T47D (cell line): ENCODE measurements at regions not wholly inside any gene's neighbourhood (a gene's known extent, or its start where the extent isn't known, plus 50 kb on each side); places are given as distances from the start of the nearest gene placed in this dataset.

ENCODE experiments used
- DNase-seq, 2 experiments: peaks; one replicate each; pipeline versions ENCODE4 v3.0.0 to v3.0.0-alpha.2; 2011 to 2012; ENCODE audit warnings: low read depth in 1 of 2, low spot score in 1 of 2
- JUND ChIP-seq: IDR thresholded peaks from 2 replicates; pipeline ENCODE4 v1.6.1; 2012; ENCODE audit warnings: low read depth
- in situ Hi-C: cut with HindIII; loops from 2 replicates; pipeline ENCODE4 v1.10.0; 2016; ENCODE audit warnings: low sequenced_read_pairs, low pct_unique_long_range_greater_than_20kb

- no peak for TF ChIP-seq JUND
- in situ Hi-C loops: no loop called here
- DNase-seq: no peak
These were observed 191.4 kb upstream of the LEF1 start for GRCh38 chr4:108359986-108360681.

- no peak for TF ChIP-seq JUND
- DNase-seq: no peak
- in situ Hi-C loops: no loop called here
These were observed 190.6 kb upstream of the LEF1 start for GRCh38 chr4:108359130-108359985.

- in situ Hi-C loops: no loop called here
- DNase-seq: no peak
- no peak for TF ChIP-seq JUND
These were observed 187.3 kb upstream of the LEF1 start for GRCh38 chr4:108355902-108356535.

- no peak for DNase-seq
- in situ Hi-C loops: no loop called here
- TF ChIP-seq JUND: no peak
These were observed 186.6 kb upstream of the LEF1 start for GRCh38 chr4:108355186-108355901.

- DNase-seq: no peak
- in situ Hi-C loops: no loop called here
- no peak for TF ChIP-seq JUND
These were observed 184.1 kb upstream of the LEF1 start for GRCh38 chr4:108352664-108353308.

GRCh38 chr4:108351791-108352190 is 183.1 kb upstream of the LEF1 start:
- in situ Hi-C loops: no loop called here
- no peak for TF ChIP-seq JUND
- DNase-seq: no peak

- no peak for DNase-seq
- no peak for TF ChIP-seq JUND
These were observed 181.6 kb upstream of the LEF1 start for GRCh38 chr4:108350332-108350731.

GRCh38 chr4:108346818-108347210 is 178.1 kb upstream of the LEF1 start:
- in situ Hi-C loops: no loop called here
- DNase-seq: no peak
- TF ChIP-seq JUND: no peak

More at GRCh38 chr4:108350332-108350731, 181.6 kb upstream of the LEF1 start:
- in situ Hi-C loops: no loop called here

GRCh38 chr4:108345862-108346817 is 177.4 kb upstream of the LEF1 start:
- no peak for TF ChIP-seq JUND
- DNase-seq: no peak
- in situ Hi-C loops: no loop called here

GRCh38 chr4:108342325-108342970 is 173.7 kb upstream of the LEF1 start:
- TF ChIP-seq JUND: no peak
- DNase-seq: no peak
- in situ Hi-C loops: no loop called here

- no peak for DNase-seq
- no peak for TF ChIP-seq JUND
- in situ Hi-C loops: no loop called here
These were observed 169.2 kb upstream of the LEF1 start for GRCh38 chr4:108337923-108338322.
